Hepatocyte (in vitro differentiated cells): ENCODE measurements at regions not wholly inside any gene's neighbourhood (a gene's known extent, or its start where the extent isn't known, plus 50 kb on each side); places are given as distances from the start of the nearest gene placed in this dataset.

Source experiments
- DNase-seq: peaks from one replicate; pipeline ENCODE4 v3.0.0-alpha.2; 2016; ENCODE audit warnings: low spot score
- H2AFZ ChIP-seq: fragments of 200-600 bp; sonication (generic); 2 replicates; pipeline ENCODE4 v1.6.0; 2016; ENCODE audit warnings: antibody characterized with exemption, mild to moderate bottlenecking
- H3K27ac ChIP-seq: fragments of 200-600 bp; sonication (generic); 2 replicates; pipeline ENCODE4 v1.5.1; 2016; ENCODE audit warnings: mild to moderate bottlenecking
- H3K27me3 ChIP-seq: fragments of 200-600 bp; sonication (generic); 2 replicates; pipeline ENCODE4 v1.6.1; 2016
- H3K36me3 ChIP-seq: fragments of 200-600 bp; sonication (generic); replicated peaks from 2 replicates; pipeline ENCODE4 v1.5.1; 2016; ENCODE audit warnings: low read depth; ENCODE audit not compliant: insufficient read depth
- H3K4me1 ChIP-seq: fragments of 200-600 bp; sonication (generic); 2 replicates; pipeline ENCODE4 v1.5.1; 2016; ENCODE audit warnings: mild to moderate bottlenecking, moderate library complexity; ENCODE audit not compliant: insufficient read depth
- H3K4me2 ChIP-seq: fragments of 200-600 bp; sonication (generic); 2 replicates; pipeline ENCODE4 v1.6.0; 2016
- H3K4me3 ChIP-seq: fragments of 200-600 bp; sonication (generic); 2 replicates; pipeline ENCODE4 v1.5.1; 2016; ENCODE audit warnings: mild to moderate bottlenecking
- H3K79me2 ChIP-seq: fragments of 200-600 bp; sonication (generic); 2 replicates; pipeline ENCODE4 v1.6.0; 2017; ENCODE audit warnings: mild to moderate bottlenecking
- H3K9me2 ChIP-seq: fragments of 200-600 bp; sonication (generic); replicated peaks from 2 replicates; pipeline ENCODE4 v1.6.0; 2017; ENCODE audit warnings: mild to moderate bottlenecking; ENCODE audit not compliant: insufficient read depth
- H3K9me3 ChIP-seq: fragments of 200-600 bp; sonication (generic); 2 replicates; pipeline ENCODE4 v1.5.1; 2016; ENCODE audit warnings: low read depth, mild to moderate bottlenecking
- H4K20me1 ChIP-seq: fragments of 200-600 bp; sonication (generic); 2 replicates; pipeline ENCODE4 v1.6.0; 2016; ENCODE audit warnings: mild to moderate bottlenecking; ENCODE audit not compliant: insufficient read depth, poor library complexity, severe bottlenecking
- EZH2 ChIP-seq: fragments of 200-600 bp; sonication (generic); IDR thresholded peaks from 2 replicates; pipeline ENCODE4 v1.6.1; 2016; ENCODE audit warnings: antibody characterized with exemption, mild to moderate bottlenecking, borderline replicate concordance
- EZH2phosphoT487 ChIP-seq: fragments of 200-600 bp; sonication (generic); IDR thresholded peaks from one replicate; pipeline ENCODE4 v1.6.1; 2018; ENCODE audit warnings: antibody characterized with exemption, mild to moderate bottlenecking, low read depth, moderate library complexity; ENCODE audit not compliant: unreplicated experiment, severe bottlenecking
- WGBS: methylation state at CpG from one replicate; pipeline ENCODE4 v1.1.6; 2016; ENCODE audit warnings: low lambda C conversion rate; ENCODE audit errors: missing lambda C conversion rate; 5-methylcytosine and 5-hydroxymethylcytosine counted together
- TF ChIP-seq, protein P1 (sequence below): fragments of 200-600 bp; sonication (generic); IDR thresholded peaks from 2 replicates; pipeline ENCODE4 v1.5.1; 2016; ENCODE audit warnings: antibody characterized with exemption, mild to moderate bottlenecking; ENCODE audit not compliant: poor library complexity

DNA sequence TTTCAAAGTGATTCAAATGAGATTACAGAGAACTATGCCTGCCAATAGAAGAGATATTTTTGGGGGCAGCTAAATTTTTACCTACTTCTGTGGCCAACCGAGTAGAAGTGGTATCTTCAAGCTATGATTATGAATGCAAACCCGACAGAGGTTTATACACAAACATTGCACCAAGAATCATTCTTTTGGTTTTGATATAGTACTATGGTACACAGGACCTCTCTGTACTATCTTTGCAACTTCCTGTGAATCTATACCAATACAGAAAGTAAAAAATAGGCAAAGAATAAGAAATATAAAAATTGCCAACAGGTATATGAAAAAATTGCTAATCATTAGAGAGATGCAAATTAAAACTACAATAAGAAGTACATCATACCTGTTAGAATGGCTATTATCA, 103.2 kb upstream of the VIPR2 start:
- Histone ChIP-seq H3K36me3 (no peaks in the 10 kb centered on the region), H3K27ac (no peak overlapping the region), H3K4me1 (no peaks in the 10 kb centered on the region), H3K4me3 (no peak overlapping the region), H3K27me3 (no peaks in the 10 kb centered on the region), H3K79me2 (no peaks in the 10 kb centered on the region), H3K9me2 (no peaks in the 10 kb centered on the region), H4K20me1 (no peaks in the 10 kb centered on the region), H3K9me3 (no peaks in the 10 kb centered on the region), H3K4me2 (no peak overlapping the region), H2AFZ (no peak overlapping the region)
- WGBS = 84% methylated on average over 2 of the region's 2 CpGs
- TF ChIP-seq, protein P1, sequence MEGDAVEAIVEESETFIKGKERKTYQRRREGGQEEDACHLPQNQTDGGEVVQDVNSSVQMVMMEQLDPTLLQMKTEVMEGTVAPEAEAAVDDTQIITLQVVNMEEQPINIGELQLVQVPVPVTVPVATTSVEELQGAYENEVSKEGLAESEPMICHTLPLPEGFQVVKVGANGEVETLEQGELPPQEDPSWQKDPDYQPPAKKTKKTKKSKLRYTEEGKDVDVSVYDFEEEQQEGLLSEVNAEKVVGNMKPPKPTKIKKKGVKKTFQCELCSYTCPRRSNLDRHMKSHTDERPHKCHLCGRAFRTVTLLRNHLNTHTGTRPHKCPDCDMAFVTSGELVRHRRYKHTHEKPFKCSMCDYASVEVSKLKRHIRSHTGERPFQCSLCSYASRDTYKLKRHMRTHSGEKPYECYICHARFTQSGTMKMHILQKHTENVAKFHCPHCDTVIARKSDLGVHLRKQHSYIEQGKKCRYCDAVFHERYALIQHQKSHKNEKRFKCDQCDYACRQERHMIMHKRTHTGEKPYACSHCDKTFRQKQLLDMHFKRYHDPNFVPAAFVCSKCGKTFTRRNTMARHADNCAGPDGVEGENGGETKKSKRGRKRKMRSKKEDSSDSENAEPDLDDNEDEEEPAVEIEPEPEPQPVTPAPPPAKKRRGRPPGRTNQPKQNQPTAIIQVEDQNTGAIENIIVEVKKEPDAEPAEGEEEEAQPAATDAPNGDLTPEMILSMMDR = no peak
- no peak for TF ChIP-seq EZH2phosphoT487
- DNase-seq = no peak

DNA sequence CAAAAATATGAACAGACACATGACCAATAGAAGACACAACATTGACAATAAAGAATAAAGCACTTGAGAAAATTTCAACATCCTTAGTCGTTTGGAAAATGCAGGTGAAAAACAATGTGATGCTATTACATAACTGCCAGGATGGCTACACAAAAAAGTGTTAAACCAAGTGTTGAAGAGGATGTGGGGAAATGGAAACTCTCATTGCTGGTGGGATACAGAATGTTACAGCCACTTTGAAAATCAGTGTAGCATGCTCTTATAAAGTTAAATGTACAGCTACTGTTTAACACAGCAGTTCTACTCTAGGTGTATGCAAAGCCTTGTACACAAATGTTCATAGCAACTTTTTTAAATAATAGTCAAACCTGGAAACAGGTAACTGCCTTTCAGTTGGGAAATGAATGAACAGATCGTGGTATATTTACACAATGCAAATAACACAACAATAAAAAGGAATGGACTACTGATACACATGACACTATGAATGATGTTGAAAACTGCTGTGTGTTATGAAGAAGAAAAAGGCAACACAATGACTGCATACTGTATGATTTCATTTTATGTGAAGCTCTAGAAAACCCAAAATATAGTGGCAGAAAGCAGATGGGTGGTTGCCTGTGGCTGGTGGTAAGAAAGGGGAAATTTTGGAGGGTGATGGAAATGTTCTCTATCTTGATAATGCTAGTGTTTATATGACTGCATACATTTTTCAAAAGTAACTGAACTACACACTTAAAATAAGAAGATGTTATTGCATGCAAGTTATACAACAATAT, 102.2 kb upstream of the VIPR2 start:
- Histone ChIP-seq H3K4me1 (no peaks in the 10 kb centered on the region), H4K20me1 (no peaks in the 10 kb centered on the region), H3K4me2 (no peak overlapping the region), H3K79me2 (no peaks in the 10 kb centered on the region), H2AFZ (no peak overlapping the region), H3K27me3 (no peaks in the 10 kb centered on the region), H3K4me3 (no peak overlapping the region), H3K9me3 (no peaks in the 10 kb centered on the region), H3K27ac (no peak overlapping the region), H3K36me3 (no peaks in the 10 kb centered on the region), H3K9me2 (no peaks in the 10 kb centered on the region)
- DNase-seq = no peak
- TF ChIP-seq EZH2phosphoT487 = no peak
- TF ChIP-seq EZH2 = no peak
- TF ChIP-seq, protein P1 = no peak
- 24% methylated on average over 2 of the region's 2 CpGs for WGBS

DNA sequence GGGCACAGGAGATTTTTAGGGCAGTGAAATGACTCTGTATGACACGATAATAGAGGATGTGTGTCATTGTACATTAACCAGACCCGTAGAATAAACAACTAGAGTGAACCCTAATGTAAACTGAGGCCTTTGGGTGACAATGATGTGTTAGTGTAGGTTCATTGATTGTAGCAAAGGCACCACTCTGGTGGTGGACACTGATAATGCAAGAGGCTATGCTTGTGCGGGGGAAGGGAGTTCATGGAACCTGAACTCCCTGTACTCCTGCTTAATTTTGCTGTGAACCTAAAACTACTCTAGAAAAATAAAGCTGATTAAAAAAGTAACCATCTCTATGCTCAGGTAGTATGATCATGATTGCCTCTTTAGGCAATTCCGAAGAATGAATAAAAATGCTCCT, 96.3 kb upstream of the VIPR2 start:
- Histone ChIP-seq H2AFZ (no peak overlapping the region), H3K9me2 (no peaks in the 10 kb centered on the region), H3K4me1 (no peaks in the 10 kb centered on the region), H3K36me3 (no peaks in the 10 kb centered on the region), H3K79me2 (no peaks in the 10 kb centered on the region), H3K9me3 (no peaks in the 10 kb centered on the region), H3K27me3 (no peaks in the 10 kb centered on the region), H3K4me2 (no peak overlapping the region), H3K27ac (no peak overlapping the region), H4K20me1 (no peaks in the 10 kb centered on the region), H3K4me3 (no peak overlapping the region)
- 90% methylated on average over 4 of the region's 4 CpGs for WGBS
- no peak for DNase-seq
- TF ChIP-seq, protein P1 = no peak
- TF ChIP-seq EZH2phosphoT487 = no peak
- TF ChIP-seq EZH2 = no peak
